DMS153 treated with DMSO at 0.1 percent for 48 hours (cell line): ENCODE measurements at regions not wholly inside any gene's neighbourhood (a gene's known extent, or its start where the extent isn't known, plus 50 kb on each side); places are given as distances from the start of the nearest gene placed in this dataset.

Experiments used
- DNase-seq: peaks from one replicate; lab custom pipeline; 2025; ENCODE audit not compliant: unreplicated experiment; lab: John Stamatoyannopoulos, UW

- DNase-seq: no peak
Observed at GRCh38 chr7:155962191-155962967, 150.1 kb upstream of the SHH start.

GRCh38 chr7:155961241-155962190, 149.3 kb upstream of the SHH start:
- no peak for DNase-seq

- DNase-seq: peak; percentile 20
Observed at GRCh38 chr7:155959894-155960293, 147.6 kb upstream of the SHH start.

GRCh38 chr7:155956977-155957376, 144.7 kb upstream of the SHH start:
- no peak for DNase-seq

GRCh38 chr7:155955367-155955635, 143.0 kb upstream of the SHH start:
- no peak for DNase-seq

GRCh38 chr7:155954550-155955366, 142.5 kb upstream of the SHH start:
- no peak for DNase-seq

GRCh38 chr7:155953781-155954549, 141.7 kb upstream of the SHH start:
- no peak for DNase-seq

GRCh38 chr7:155953501-155953778, 141.2 kb upstream of the SHH start:
- DNase-seq: no peak

GRCh38 chr7:155951554-155952158, 139.4 kb upstream of the SHH start:
- no peak for DNase-seq

GRCh38 chr7:155950898-155951553, 138.8 kb upstream of the SHH start:
- DNase-seq: no peak

- DNase-seq: no peak
Observed at GRCh38 chr7:155948845-155949244, 136.6 kb upstream of the SHH start.

- no peak for DNase-seq
Observed at GRCh38 chr7:155948423-155948822, 136.2 kb upstream of the SHH start.

- no peak for DNase-seq
Observed at GRCh38 chr7:155947051-155947450, 134.8 kb upstream of the SHH start.

GRCh38 chr7:155945670-155946325, 133.5 kb upstream of the SHH start:
- DNase-seq: no peak

GRCh38 chr7:155944901-155945300, 132.6 kb upstream of the SHH start:
- DNase-seq: no peak

- no peak for DNase-seq
Observed at GRCh38 chr7:155943251-155943899, 131.1 kb upstream of the SHH start.

- DNase-seq: no peak
Observed at GRCh38 chr7:155942226-155942950, 130.1 kb upstream of the SHH start.

GRCh38 chr7:155941688-155942087, 129.4 kb upstream of the SHH start:
- DNase-seq: no peak
